GM18861 (cell line): ENCODE measurements at regions not wholly inside any gene's neighbourhood (a gene's known extent, or its start where the extent isn't known, plus 50 kb on each side); places are given as distances from the start of the nearest gene placed in this dataset.

ENCODE experiments used
- ATAC-seq: cut with Tn5 transposase; IDR thresholded peaks from one replicate; pipeline ENCODE4 v1.9.1; 2021; ENCODE audit not compliant: unreplicated experiment

GRCh38 chr6:149212206-149212605, 105.3 kb upstream of the TAB2 start:
- ATAC-seq: no peak

- ATAC-seq: no peak
These were observed 104.4 kb upstream of the TAB2 start for GRCh38 chr6:149212892-149213801.

- no peak for ATAC-seq
These were observed 103.7 kb upstream of the TAB2 start for GRCh38 chr6:149213829-149214228.

GRCh38 chr6:149216459-149216858, 101.1 kb upstream of the TAB2 start:
- no peak for ATAC-seq

GRCh38 chr6:149217466-149217888, 100.0 kb upstream of the TAB2 start:
- peak; percentile 69 for ATAC-seq

GRCh38 chr6:149218471-149218870, 99.0 kb upstream of the TAB2 start:
- ATAC-seq: no peak

- no peak for ATAC-seq
These were observed 98.6 kb upstream of the TAB2 start for GRCh38 chr6:149218915-149219314.

GRCh38 chr6:149220882-149221773, 96.4 kb upstream of the TAB2 start:
- ATAC-seq: no peak

GRCh38 chr6:149221774-149222070, 95.8 kb upstream of the TAB2 start:
- no peak for ATAC-seq

GRCh38 chr6:149223120-149223903, 94.2 kb upstream of the TAB2 start:
- no peak for ATAC-seq

- ATAC-seq: no peak
These were observed 93.6 kb upstream of the TAB2 start for GRCh38 chr6:149223904-149224351.

- no peak for ATAC-seq
These were observed 93.1 kb upstream of the TAB2 start for GRCh38 chr6:149224399-149224798.

- ATAC-seq: no peak
These were observed 92.1 kb upstream of the TAB2 start for GRCh38 chr6:149225370-149225769.

- ATAC-seq: no peak
These were observed 91.6 kb upstream of the TAB2 start for GRCh38 chr6:149225946-149226345.

GRCh38 chr6:149227796-149228195, 89.7 kb upstream of the TAB2 start:
- no peak for ATAC-seq

GRCh38 chr6:149228311-149228955, 89.1 kb upstream of the TAB2 start:
- ATAC-seq: no peak

- no peak for ATAC-seq
These were observed 88.4 kb upstream of the TAB2 start for GRCh38 chr6:149229096-149229495.

GRCh38 chr6:149230712-149231460, 86.6 kb upstream of the TAB2 start:
- ATAC-seq: no peak

- no peak for ATAC-seq
These were observed 85.7 kb upstream of the TAB2 start for GRCh38 chr6:149231778-149232177.
